Endometrium (tissue), 2 donors: ENCODE measurements at regions not wholly inside any gene's neighbourhood (a gene's known extent, or its start where the extent isn't known, plus 50 kb on each side); places are given as distances from the start of the nearest gene placed in this dataset.
"Not testable (repeated sequence)": the region's sequence is repeated elsewhere in the genome, so short reads cannot be mapped to it uniquely, and the experiment has no call there.

Source experiments
- FAIRE-seq: peaks from 2 replicates; lab custom pipeline; 2012; peaks lifted over from hg19 to GRCh38; lab: Jason Lieb, UNC
- donor health status: control.
- donor health status: control.

- FAIRE-seq, result not testable (repeated sequence)
Measured at GRCh38 chr1:91207691-91208090, 185.9 kb upstream of the ZNF644 start.

- not testable (repeated sequence) for FAIRE-seq
Measured at GRCh38 chr1:91204150-91204549, 182.3 kb upstream of the ZNF644 start.

- FAIRE-seq, result no peak
Measured at GRCh38 chr1:91201694-91202093, 179.9 kb upstream of the ZNF644 start.

- no peak for FAIRE-seq
Measured at GRCh38 chr1:91201176-91201575, 179.3 kb upstream of the ZNF644 start.

- FAIRE-seq, result no peak
Measured at GRCh38 chr1:91200675-91201074, 178.8 kb upstream of the ZNF644 start.

GRCh38 chr1:91199988-91200387, 178.2 kb upstream of the ZNF644 start:
- FAIRE-seq, result no peak

GRCh38 chr1:91190996-91191395, 169.2 kb upstream of the ZNF644 start:
- no peak for FAIRE-seq

- FAIRE-seq, result no peak
Measured at GRCh38 chr1:91189096-91189495, 167.3 kb upstream of the ZNF644 start.

- not testable (repeated sequence) for FAIRE-seq
Measured at GRCh38 chr1:91182807-91183206, 161.0 kb upstream of the ZNF644 start.

GRCh38 chr1:91176250-91176649, 154.4 kb upstream of the ZNF644 start:
- FAIRE-seq, result no peak

GRCh38 chr1:91174734-91175133, 152.9 kb upstream of the ZNF644 start:
- no peak for FAIRE-seq

- FAIRE-seq, result no peak
Measured at GRCh38 chr1:91173346-91173890, 151.6 kb upstream of the ZNF644 start.

GRCh38 chr1:91172541-91172940, 150.7 kb upstream of the ZNF644 start:
- FAIRE-seq, result no peak

GRCh38 chr1:91171898-91172297, 150.1 kb upstream of the ZNF644 start:
- no peak for FAIRE-seq

- FAIRE-seq, result no peak
Measured at GRCh38 chr1:91170571-91170970, 148.7 kb upstream of the ZNF644 start.

GRCh38 chr1:91166106-91166712, 144.4 kb upstream of the ZNF644 start:
- peak; percentile 89 for FAIRE-seq

- FAIRE-seq, result no peak
Measured at GRCh38 chr1:91165033-91165654, 143.3 kb upstream of the ZNF644 start.

GRCh38 chr1:91162613-91163012, 140.8 kb upstream of the ZNF644 start:
- FAIRE-seq, result no peak

GRCh38 chr1:91161749-91162148, 139.9 kb upstream of the ZNF644 start:
- FAIRE-seq, result no peak

- FAIRE-seq, result no peak
Measured at GRCh38 chr1:91161166-91161565, 139.3 kb upstream of the ZNF644 start.

GRCh38 chr1:91160363-91161075, 138.7 kb upstream of the ZNF644 start:
- no peak for FAIRE-seq

GRCh38 chr1:91153341-91153740, 131.5 kb upstream of the ZNF644 start:
- FAIRE-seq, result no peak

GRCh38 chr1:91152331-91152730, 130.5 kb upstream of the ZNF644 start:
- FAIRE-seq, result no peak
